Activated CD4-positive, alpha-beta T cell treated with anti-CD3 and anti-CD28 coated beads for 36 hours (primary cell): ENCODE measurements at regions not wholly inside any gene's neighbourhood (a gene's known extent, or its start where the extent isn't known, plus 50 kb on each side); places are given as distances from the start of the nearest gene placed in this dataset.

Experiments
- ATAC-seq: fragments of 200-7000 bp; cut with Tn5 transposase; one replicate; pipeline ENCODE4 v1.10.0; 2021; ENCODE audit warnings: mild to moderate bottlenecking, moderate library complexity
- CTCF ChIA-PET: fragments of 350-600 bp; sonication (Branson Sonifier 250); formaldehyde crosslinking; loops from one replicate; lab custom pipeline; 2021; ENCODE audit warnings: antibody characterized with exemption; lab: Charles Lee
- POLR2A ChIA-PET: fragments of 350-600 bp; sonication (Branson Sonifier 250); formaldehyde crosslinking; loops from one replicate; lab custom pipeline; 2021; ENCODE audit warnings: antibody characterized with exemption, inconsistent platforms; lab: Charles Lee
- DNase-seq: peaks from one replicate; pipeline ENCODE4 v3.0.0-alpha.2; 2020
- H3K27ac Mint-ChIP-seq: one replicate; pipeline ENCODE4 v1.8.0; 2021; ENCODE audit warnings: mixed read lengths
- H3K27me3 Mint-ChIP-seq: one replicate; pipeline ENCODE4 v1.8.0; 2021; ENCODE audit warnings: mixed read lengths
- H3K36me3 Mint-ChIP-seq: one replicate; pipeline ENCODE4 v1.8.0; 2021; ENCODE audit warnings: low read depth, mixed read lengths
- H3K4me1 Mint-ChIP-seq: one replicate; pipeline ENCODE4 v1.8.0; 2021; ENCODE audit warnings: mixed read lengths
- H3K4me3 Mint-ChIP-seq: one replicate; pipeline ENCODE4 v1.8.0; 2021; ENCODE audit warnings: mild to moderate bottlenecking, moderate library complexity, mixed read lengths
- H3K9me3 Mint-ChIP-seq: one replicate; pipeline ENCODE4 v1.8.0; 2021; ENCODE audit warnings: low read depth, mixed read lengths
- intact Hi-C, 2 experiments: fragments of 100-400 bp; cut with DNase I in 1 of 2; cut with micrococcal nuclease in 1 of 2; formaldehyde crosslinking; loops; one replicate each; pipeline versions ENCODE4 v1.14.2 to v1.15.1; 2022 to 2024; cut with DNase I, micrococcal nuclease

DNA sequence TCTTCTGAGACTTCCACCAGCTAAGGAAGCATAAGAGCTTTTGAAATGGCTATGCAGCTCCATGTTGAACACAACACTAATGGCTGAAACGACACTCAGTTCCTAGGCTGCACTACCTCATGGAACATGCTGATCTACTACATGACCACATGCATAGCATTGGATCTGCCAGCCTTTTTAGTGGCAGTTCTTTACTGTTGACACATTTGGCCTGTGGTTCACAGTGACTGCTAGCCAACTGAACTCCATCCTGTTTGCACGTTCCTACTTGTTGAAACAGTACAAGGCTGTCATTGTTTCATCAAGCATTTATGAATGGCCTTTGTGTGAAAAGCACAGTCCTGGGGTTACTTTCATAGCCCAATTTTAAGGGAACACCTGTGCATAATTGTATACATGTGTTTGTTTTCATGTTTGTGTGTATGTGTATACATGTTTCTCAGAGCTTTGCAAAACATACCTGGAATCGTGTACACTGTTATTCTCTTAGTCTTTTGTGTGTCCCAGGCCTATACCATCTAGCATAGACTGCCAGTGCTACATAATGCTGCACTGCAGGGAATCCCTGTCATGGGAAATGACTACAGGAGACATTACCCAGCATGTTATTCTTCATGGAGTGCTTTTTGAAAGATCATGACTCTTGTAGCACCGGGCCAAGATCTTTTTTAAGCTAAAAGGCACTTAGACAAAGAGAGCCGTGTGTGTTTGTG, 179.6 kb upstream of the ESRRG start:
- DNase-seq (no peak), ATAC-seq (no peak)
- ChIA-PET POLR2A (no interaction called here), CTCF (no interaction called here)
- no peaks in the 10 kb centered on the region for H3K27me3 Mint-ChIP-seq
- H3K36me3 Mint-ChIP-seq, result no peaks in the 10 kb centered on the region
- no peak overlapping the region for H3K27ac Mint-ChIP-seq
- H3K9me3 Mint-ChIP-seq, result no peaks in the 10 kb centered on the region
- intact Hi-C loops, result no loop called here
- no peaks in the 10 kb centered on the region for H3K4me1 Mint-ChIP-seq
- no peak overlapping the region for H3K4me3 Mint-ChIP-seq

DNA sequence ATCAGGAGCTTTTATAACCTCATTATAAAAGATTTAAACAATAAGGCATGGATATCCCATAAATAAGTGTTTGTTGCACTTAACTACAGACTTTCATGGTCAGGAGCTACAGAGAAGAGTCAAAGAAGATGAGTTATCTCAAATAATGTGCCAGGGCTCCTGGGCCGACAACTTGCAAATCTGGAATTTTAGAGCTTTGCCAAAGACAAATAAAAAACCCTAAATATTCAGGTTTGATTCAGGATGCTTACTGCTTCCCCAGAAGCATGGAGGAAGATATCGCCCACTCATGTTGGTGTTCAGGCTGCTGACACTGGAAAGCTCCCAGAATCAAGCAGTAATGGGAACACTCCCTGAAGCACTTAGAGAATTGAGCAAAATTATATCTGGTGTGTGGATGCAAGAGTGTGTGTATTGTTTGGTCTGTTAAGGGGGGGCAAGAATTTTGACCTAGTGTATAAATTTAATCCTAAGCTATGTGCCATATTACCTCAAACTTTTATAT, 176.9 kb upstream of the ESRRG start:
- ChIA-PET CTCF (no interaction called here), POLR2A (no interaction called here)
- H3K4me3 Mint-ChIP-seq, result no peak overlapping the region
- no peaks in the 10 kb centered on the region for H3K27me3 Mint-ChIP-seq
- ATAC-seq (no peak), DNase-seq (no peak)
- H3K27ac Mint-ChIP-seq, result no peak overlapping the region
- H3K9me3 Mint-ChIP-seq, result peaks cover 2% of the 10 kb centered on the region
- no peaks in the 10 kb centered on the region for H3K36me3 Mint-ChIP-seq
- intact Hi-C loops, result no loop called here
- no peaks in the 10 kb centered on the region for H3K4me1 Mint-ChIP-seq

DNA sequence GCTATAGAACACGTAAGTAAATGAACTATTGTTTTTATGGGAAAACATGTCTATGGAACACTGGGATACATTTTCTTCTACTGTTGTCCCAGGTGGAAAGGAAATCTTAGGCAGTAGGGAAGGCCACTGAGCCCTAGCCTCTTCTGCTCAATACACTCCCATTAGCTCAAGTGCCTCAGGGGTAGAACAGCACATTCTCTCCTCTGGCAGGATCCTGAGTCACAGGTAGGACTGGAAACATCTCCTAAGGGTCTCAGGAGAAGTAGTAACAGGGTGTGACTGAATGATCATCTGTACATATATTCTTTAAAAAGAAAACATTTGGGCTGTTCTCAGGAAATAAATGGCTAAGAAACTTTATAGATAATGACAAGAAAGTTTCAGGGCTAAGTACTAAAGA, 175.6 kb upstream of the ESRRG start:
- Mint-ChIP-seq H3K36me3 (no peaks in the 10 kb centered on the region), H3K4me1 (no peaks in the 10 kb centered on the region), H3K27ac (no peak overlapping the region), H3K27me3 (no peaks in the 10 kb centered on the region), H3K9me3 (peaks cover 2% of the 10 kb centered on the region), H3K4me3 (no peak overlapping the region)
- intact Hi-C loops, result no loop called here
- DNase-seq, result no peak
- ATAC-seq, result no peak
- POLR2A ChIA-PET, result no interaction called here
- CTCF ChIA-PET, result no interaction called here

DNA sequence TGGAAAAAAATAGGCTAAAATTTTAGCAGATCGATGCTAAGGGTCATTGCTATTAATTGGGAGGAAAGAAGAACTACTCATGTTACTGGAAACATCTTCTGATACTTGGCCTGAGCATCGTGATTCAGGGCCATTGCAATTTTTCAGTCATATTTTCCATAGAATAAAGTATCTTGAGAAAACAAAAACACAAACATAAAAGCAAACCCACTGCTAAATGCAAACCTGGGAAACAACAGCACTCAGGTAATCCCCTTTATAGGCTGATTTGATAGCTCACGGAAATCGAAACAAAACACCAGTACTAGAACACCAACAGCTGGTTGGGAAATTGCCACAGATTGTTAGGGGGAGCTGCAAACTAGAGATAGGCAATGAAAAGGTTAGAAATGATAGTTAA, 172.9 kb upstream of the ESRRG start:
- no peak overlapping the region for H3K27ac Mint-ChIP-seq
- no peaks in the 10 kb centered on the region for H3K27me3 Mint-ChIP-seq
- intact Hi-C loops, result no loop called here
- H3K4me3 Mint-ChIP-seq, result no peak overlapping the region
- H3K4me1 Mint-ChIP-seq, result no peaks in the 10 kb centered on the region
- ChIA-PET POLR2A (no interaction called here), CTCF (interaction anchor here (0.6 kb wide), 1 partner anchor 22 kb away, joined by 4 read pairs; no protein-coding TSS in a partner anchor)
- H3K9me3 Mint-ChIP-seq, result peaks cover 2% of the 10 kb centered on the region
- no peaks in the 10 kb centered on the region for H3K36me3 Mint-ChIP-seq
- ATAC-seq, result no peak
- DNase-seq, result no peak

DNA sequence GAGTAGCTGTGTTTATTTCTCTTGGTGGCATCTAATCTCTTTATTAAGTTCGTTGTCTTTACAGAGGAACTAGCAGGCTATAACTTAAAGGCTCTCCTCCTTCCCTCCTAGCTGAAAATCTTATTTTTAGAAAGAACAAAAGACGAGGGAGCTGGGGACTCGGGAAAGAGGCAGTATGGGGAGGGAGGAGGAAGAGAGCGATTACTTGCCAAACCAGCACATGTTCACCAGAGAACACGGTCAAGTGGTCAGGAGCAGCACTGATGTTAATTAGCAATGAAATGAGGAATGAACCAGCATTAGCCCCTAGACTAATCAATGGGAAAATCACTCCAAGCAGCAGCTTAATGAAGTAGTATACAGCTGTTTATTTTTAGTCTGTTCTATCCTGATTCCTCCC, 171.3 kb upstream of the ESRRG start:
- DNase-seq, result no peak
- no peaks in the 10 kb centered on the region for H3K27me3 Mint-ChIP-seq
- H3K27ac Mint-ChIP-seq, result no peak overlapping the region
- H3K36me3 Mint-ChIP-seq, result no peaks in the 10 kb centered on the region
- intact Hi-C loops, result no loop called here
- H3K4me1 Mint-ChIP-seq, result no peaks in the 10 kb centered on the region
- H3K9me3 Mint-ChIP-seq, result peaks cover 2% of the 10 kb centered on the region
- H3K4me3 Mint-ChIP-seq, result no peak overlapping the region
- ChIA-PET CTCF (no interaction called here), POLR2A (no interaction called here)
- ATAC-seq, result no peak

DNA sequence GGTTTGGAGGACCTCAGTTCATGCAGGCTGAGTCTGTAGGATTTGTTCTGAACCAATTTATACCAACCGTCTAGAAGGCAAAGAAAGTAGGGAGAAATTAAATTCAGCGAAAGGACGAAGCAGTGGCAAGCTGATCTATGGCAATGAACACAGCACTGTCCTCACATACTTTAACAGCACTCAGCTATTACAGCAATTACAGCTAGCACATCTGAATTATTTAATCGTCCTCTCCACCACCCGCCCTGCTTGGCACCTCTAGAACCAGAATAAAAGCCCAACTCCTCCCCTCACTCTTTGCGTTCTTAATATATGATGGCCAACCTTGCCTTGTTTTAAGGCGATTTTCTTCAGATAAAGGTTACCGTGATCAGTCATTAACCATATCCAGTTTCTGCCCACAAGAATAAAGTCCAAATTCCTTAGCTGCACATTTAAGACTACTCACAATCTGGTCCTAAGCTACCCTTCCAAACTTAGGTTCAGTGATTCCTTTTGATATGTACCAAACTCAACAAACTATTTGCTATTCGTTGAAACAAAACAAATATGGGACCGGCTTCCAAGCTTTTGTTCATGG, 169.4 kb upstream of the ESRRG start:
- Mint-ChIP-seq H3K4me1 (no peaks in the 10 kb centered on the region), H3K27me3 (no peaks in the 10 kb centered on the region), H3K27ac (no peak overlapping the region), H3K4me3 (no peak overlapping the region), H3K9me3 (peaks cover 2% of the 10 kb centered on the region), H3K36me3 (no peaks in the 10 kb centered on the region)
- intact Hi-C loops, result no loop called here
- ATAC-seq, result no peak
- ChIA-PET CTCF (interaction anchor here (0.6 kb wide), 1 partner anchor 742 kb away, joined by 4 read pairs; no protein-coding TSS in a partner anchor), POLR2A (no interaction called here)
- DNase-seq, result no peak

DNA sequence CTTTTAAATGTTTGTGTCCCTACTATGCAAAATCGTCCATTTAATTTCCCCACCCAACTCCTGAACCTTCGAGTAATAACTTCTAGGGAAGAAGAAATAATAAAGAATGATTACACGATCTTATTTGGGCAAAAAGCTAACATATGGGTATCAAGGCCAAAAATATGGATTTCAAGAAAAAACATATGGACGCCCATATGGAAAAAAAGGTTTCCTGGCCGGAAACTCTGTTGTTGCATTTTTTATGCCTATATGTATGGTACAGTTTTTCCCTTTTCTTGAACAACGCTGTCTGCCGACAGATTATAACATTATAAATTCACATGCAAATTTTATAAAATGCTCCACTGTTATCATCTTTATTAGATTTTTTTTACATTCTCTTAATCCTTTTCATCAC, 167.6 kb upstream of the ESRRG start:
- Mint-ChIP-seq H3K9me3 (no peaks in the 10 kb centered on the region), H3K36me3 (no peaks in the 10 kb centered on the region), H3K27ac (no peak overlapping the region), H3K4me3 (no peak overlapping the region), H3K4me1 (no peaks in the 10 kb centered on the region), H3K27me3 (no peaks in the 10 kb centered on the region)
- POLR2A ChIA-PET, result no interaction called here
- ATAC-seq (no peak), DNase-seq (no peak)
- intact Hi-C loops, result no loop called here
- CTCF ChIA-PET, result interaction anchor here (0.6 kb wide), 1 partner anchor 656 kb away, joined by 3 read pairs; no protein-coding TSS in a partner anchor

DNA sequence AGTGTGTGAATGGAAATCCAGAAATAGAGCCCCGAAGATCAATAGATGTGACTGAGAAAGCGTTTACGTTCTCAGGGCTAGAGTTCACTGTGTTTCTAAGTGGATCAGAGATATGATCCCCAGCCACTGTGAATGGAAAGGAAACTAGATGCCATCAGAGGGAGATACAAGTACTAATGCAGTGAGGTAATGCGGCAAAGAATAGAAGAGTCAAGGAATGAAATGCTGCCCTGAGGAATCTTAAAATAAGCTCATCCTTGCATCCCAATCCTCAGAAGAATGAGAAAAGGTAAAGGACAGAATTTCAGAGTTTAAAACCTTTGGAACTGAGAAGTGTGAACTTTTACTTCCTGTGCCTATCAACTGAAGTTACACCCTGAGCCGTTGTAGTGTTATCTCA, 165.5 kb upstream of the ESRRG start:
- H3K9me3 Mint-ChIP-seq, result no peaks in the 10 kb centered on the region
- CTCF ChIA-PET, result interaction anchor here (0.6 kb wide), 1 partner anchor 76 kb away, joined by 3 read pairs; no protein-coding TSS in a partner anchor
- intact Hi-C loops, result no loop called here
- no peaks in the 10 kb centered on the region for H3K36me3 Mint-ChIP-seq
- ATAC-seq (no peak), DNase-seq (no peak)
- POLR2A ChIA-PET, result no interaction called here
- no peak overlapping the region for H3K27ac Mint-ChIP-seq
- no peaks in the 10 kb centered on the region for H3K27me3 Mint-ChIP-seq
- H3K4me1 Mint-ChIP-seq, result no peaks in the 10 kb centered on the region
- no peak overlapping the region for H3K4me3 Mint-ChIP-seq

DNA sequence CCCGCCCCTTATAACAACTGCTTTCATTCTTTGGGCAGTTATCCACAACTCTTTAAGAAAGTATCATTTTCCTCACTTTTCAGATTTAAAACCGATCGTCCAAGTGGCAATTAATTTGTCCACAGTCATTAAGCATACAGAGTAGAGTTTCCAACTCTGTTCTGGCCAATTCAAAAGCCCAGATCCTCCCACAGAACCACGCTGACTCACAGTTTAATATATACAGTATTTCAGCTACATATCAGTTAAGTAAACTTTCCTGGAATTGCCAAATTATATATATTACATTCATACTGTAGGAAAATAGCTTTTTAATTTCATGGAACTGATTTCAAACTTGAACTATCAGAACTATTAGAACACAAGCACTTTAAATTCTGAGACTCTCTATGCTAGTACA, 163.8 kb upstream of the ESRRG start:
- POLR2A ChIA-PET, result no interaction called here
- Mint-ChIP-seq H3K27me3 (no peaks in the 10 kb centered on the region), H3K4me3 (no peak overlapping the region), H3K36me3 (no peaks in the 10 kb centered on the region), H3K27ac (no peak overlapping the region), H3K9me3 (no peaks in the 10 kb centered on the region), H3K4me1 (no peaks in the 10 kb centered on the region)
- intact Hi-C loops, result no loop called here
- ATAC-seq (no peak), DNase-seq (no peak)
- CTCF ChIA-PET, result no interaction called here

DNA sequence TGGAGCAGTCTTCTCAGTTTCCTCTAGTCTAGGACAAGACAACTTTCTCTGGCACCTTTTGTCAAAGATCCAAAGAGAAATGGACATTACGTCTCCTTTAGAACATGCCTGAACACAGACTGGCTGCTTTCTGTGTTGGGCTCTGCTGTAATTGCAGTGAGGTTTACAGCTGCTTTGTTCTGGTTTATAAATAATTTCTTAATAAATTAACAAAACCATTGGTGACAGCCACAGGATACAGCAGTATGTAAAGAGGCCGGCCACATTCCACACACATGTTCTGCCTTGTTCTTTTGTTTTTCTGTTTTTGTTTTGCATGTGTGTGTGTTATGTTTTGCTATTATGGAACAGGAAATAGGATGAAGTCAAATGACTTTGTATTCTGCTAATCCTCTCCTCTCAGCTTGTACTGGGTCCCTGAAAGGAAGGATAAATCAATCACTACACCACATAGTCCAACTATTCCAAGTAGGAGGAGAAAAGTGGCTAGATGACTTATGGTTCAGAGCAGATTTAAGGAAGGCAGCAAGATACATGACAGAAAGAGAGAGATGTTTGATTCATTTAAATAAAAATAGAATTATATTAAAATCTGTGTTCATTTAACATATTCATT, 161.5 kb upstream of the ESRRG start:
- DNase-seq, result no peak
- POLR2A ChIA-PET, result no interaction called here
- H3K36me3 Mint-ChIP-seq, result no peaks in the 10 kb centered on the region
- no peaks in the 10 kb centered on the region for H3K27me3 Mint-ChIP-seq
- no peaks in the 10 kb centered on the region for H3K9me3 Mint-ChIP-seq
- CTCF ChIA-PET, result no interaction called here
- no peaks in the 10 kb centered on the region for H3K4me1 Mint-ChIP-seq
- no peak overlapping the region for H3K4me3 Mint-ChIP-seq
- intact Hi-C loops, result no loop called here
- H3K27ac Mint-ChIP-seq, result no peak overlapping the region
- no peak for ATAC-seq

DNA sequence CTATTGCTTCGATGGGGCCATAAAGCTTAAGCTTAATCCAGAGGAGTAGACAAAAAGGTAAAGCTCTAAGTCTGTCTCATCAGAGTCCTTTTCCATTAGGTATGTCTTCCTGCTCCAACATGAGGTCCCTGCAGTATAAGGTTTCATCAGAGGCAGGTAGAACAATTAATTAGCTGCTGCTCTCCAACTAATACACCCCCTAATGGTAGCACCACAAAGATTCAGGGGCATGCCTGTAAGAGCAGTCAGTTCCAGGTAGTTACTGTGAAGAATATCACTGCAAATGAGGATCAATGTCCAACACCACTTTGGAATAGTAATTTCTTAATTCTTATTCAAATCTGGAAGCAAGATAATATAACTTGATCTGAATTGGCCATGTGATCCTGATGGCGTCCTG, 160.3 kb upstream of the ESRRG start:
- no peak for DNase-seq

DNA sequence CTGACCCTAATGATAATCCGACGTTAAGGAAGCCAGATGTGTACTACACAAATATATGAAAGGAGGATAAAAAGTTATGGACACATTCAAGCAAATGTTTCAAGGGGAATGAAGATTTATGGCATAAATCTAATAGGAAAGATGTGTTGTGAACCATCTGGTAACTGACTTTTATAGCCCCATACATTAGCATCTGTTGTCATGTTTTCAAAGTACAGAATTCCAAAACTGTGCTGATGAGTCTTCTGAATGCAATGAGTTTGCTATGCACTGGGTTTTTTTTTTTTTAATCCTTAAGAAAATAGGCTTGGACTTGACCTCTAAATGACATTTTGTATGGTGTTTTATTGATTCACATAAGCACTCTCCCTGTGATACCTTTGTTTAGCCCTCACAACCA, 158.5 kb upstream of the ESRRG start:
- Mint-ChIP-seq H3K36me3 (no peaks in the 10 kb centered on the region), H3K27me3 (no peaks in the 10 kb centered on the region), H3K4me1 (no peaks in the 10 kb centered on the region), H3K9me3 (peaks cover 2% of the 10 kb centered on the region), H3K4me3 (no peak overlapping the region), H3K27ac (no peak overlapping the region)
- CTCF ChIA-PET, result no interaction called here
- intact Hi-C loops, result no loop called here
- POLR2A ChIA-PET, result no interaction called here
- DNase-seq (no peak), ATAC-seq (no peak)

More for the DNA sequence above, 160.3 kb upstream of the ESRRG start:
- no peaks in the 10 kb centered on the region for H3K27me3 Mint-ChIP-seq
- H3K9me3 Mint-ChIP-seq, result no peaks in the 10 kb centered on the region
- no peaks in the 10 kb centered on the region for H3K36me3 Mint-ChIP-seq
- ChIA-PET POLR2A (no interaction called here), CTCF (no interaction called here)
- ATAC-seq, result no peak
- no peak overlapping the region for H3K4me3 Mint-ChIP-seq
- intact Hi-C loops, result no loop called here
- H3K27ac Mint-ChIP-seq, result no peak overlapping the region
- no peaks in the 10 kb centered on the region for H3K4me1 Mint-ChIP-seq
